GM23338 (cell line): ENCODE measurements at regions not wholly inside any gene's neighbourhood (a gene's known extent, or its start where the extent isn't known, plus 50 kb on each side); places are given as distances from the start of the nearest gene placed in this dataset.

Experiments used
- ATAC-seq: fragments of 200-7000 bp; cut with Tn5 transposase; 3 replicates; pipeline ENCODE4 v1.9.1; 2020
- DNase-seq: peaks from one replicate; pipeline ENCODE4 v3.0.0-alpha.2; 2015; ENCODE audit warnings: low spot score
- H2AFZ ChIP-seq: fragments of 200-600 bp; sonication (generic); 2 replicates; pipeline ENCODE4 v1.8.0; 2016; ENCODE audit warnings: antibody characterized with exemption, mild to moderate bottlenecking, moderate library complexity
- H3F3A ChIP-seq: fragments of 200-600 bp; sonication (generic); replicated peaks from 2 replicates; pipeline ENCODE4 v1.8.0; 2017; ENCODE audit warnings: antibody characterized with exemption, mixed run types, low read depth
- H3K27ac ChIP-seq: fragments of 200-600 bp; sonication (generic); 2 replicates; pipeline ENCODE4 v1.6.1; 2016; ENCODE audit warnings: low read depth
- H3K27me3 ChIP-seq: fragments of 200-600 bp; sonication (generic); 2 replicates; pipeline ENCODE4 v1.8.0; 2016; ENCODE audit warnings: mild to moderate bottlenecking, mixed run types, moderate library complexity; ENCODE audit not compliant: insufficient read depth
- H3K36me3 ChIP-seq: fragments of 200-600 bp; sonication (generic); 2 replicates; pipeline ENCODE4 v1.8.0; 2016; ENCODE audit warnings: mild to moderate bottlenecking; ENCODE audit not compliant: insufficient read depth
- H3K4me1 ChIP-seq: fragments of 200-600 bp; sonication (generic); 2 replicates; pipeline ENCODE4 v1.8.0; 2016; ENCODE audit warnings: mild to moderate bottlenecking, moderate library complexity; ENCODE audit not compliant: insufficient read depth
- H3K4me2 ChIP-seq: fragments of 200-600 bp; sonication (generic); 2 replicates; pipeline ENCODE4 v1.7.1; 2017; ENCODE audit warnings: mixed run types
- H3K4me3 ChIP-seq: fragments of 200-600 bp; sonication (generic); 2 replicates; pipeline ENCODE4 v1.6.1; 2016; ENCODE audit warnings: mixed run types
- H3K79me2 ChIP-seq: fragments of 200-600 bp; sonication (generic); replicated peaks from 2 replicates; pipeline ENCODE4 v1.8.0; 2017; ENCODE audit warnings: mild to moderate bottlenecking; ENCODE audit not compliant: insufficient read depth
- H3K9me2 ChIP-seq: fragments of 200-600 bp; sonication (generic); 2 replicates; pipeline ENCODE4 v1.8.0; 2017; ENCODE audit not compliant: insufficient read depth
- H4K20me1 ChIP-seq: fragments of 200-600 bp; sonication (generic); replicated peaks from 2 replicates; pipeline ENCODE4 v1.8.0; 2017; ENCODE audit warnings: mild to moderate bottlenecking; ENCODE audit not compliant: insufficient read depth
- H3K27ac Mint-ChIP-seq: 2 replicates; pipeline ENCODE4 v1.8.0; 2020; ENCODE audit warnings: inconsistent platforms, mild to moderate bottlenecking, moderate library complexity, mixed read lengths
- H3K27me3 Mint-ChIP-seq: 3 replicates; pipeline ENCODE4 v1.8.0; 2022; ENCODE audit warnings: low read depth, mild to moderate bottlenecking, moderate library complexity, mixed read lengths, inconsistent platforms; ENCODE audit not compliant: insufficient read depth, poor library complexity
- H3K36me3 Mint-ChIP-seq: 3 replicates; pipeline ENCODE4 v1.8.0; 2021; ENCODE audit warnings: low read depth, mild to moderate bottlenecking, inconsistent platforms, moderate library complexity, mixed read lengths
- H3K4me1 Mint-ChIP-seq: 3 replicates; pipeline ENCODE4 v1.8.0; 2020; ENCODE audit warnings: mild to moderate bottlenecking, inconsistent platforms, mixed read lengths
- H3K4me3 Mint-ChIP-seq: 3 replicates; pipeline ENCODE4 v1.8.0; 2021; ENCODE audit warnings: moderate library complexity, mild to moderate bottlenecking, inconsistent platforms, mixed read lengths
- H3K9me3 Mint-ChIP-seq: 3 replicates; pipeline ENCODE4 v1.8.0; 2020; ENCODE audit warnings: moderate library complexity, mild to moderate bottlenecking, inconsistent platforms, mixed read lengths
- CREB1 ChIP-seq: fragments of 250-450 bp; sonication (Bioruptor Pico); IDR thresholded peaks from 2 replicates; pipeline ENCODE4 v1.5.0; 2020; ENCODE audit warnings: low read depth, mild to moderate bottlenecking, moderate library complexity
- CTCF ChIP-seq, 2 experiments: fragments of 200-600 bp in 1 of 2; sonication (generic) in 1 of 2; conservative IDR thresholded peaks; 2 replicates each; pipeline versions ENCODE4 v1.5.1 to v1.6.1; 2016 to 2017; ENCODE audit warnings: antibody characterized with exemption in 2 of 2, low read depth in 2 of 2, mild to moderate bottlenecking in 2 of 2, moderate library complexity in 1 of 2
- ETS1 ChIP-seq: IDR thresholded peaks from 2 replicates; pipeline ENCODE4 v1.6.1; 2016; ENCODE audit warnings: antibody characterized with exemption
- EZH2phosphoT487 ChIP-seq: fragments of 200-600 bp; sonication (generic); IDR thresholded peaks from one replicate; pipeline ENCODE4 v1.8.1; 2018; ENCODE audit warnings: antibody characterized with exemption; ENCODE audit not compliant: unreplicated experiment
- JUNB ChIP-seq: IDR thresholded peaks from one replicate; pipeline ENCODE4 v1.6.1; 2016; ENCODE audit warnings: antibody characterized with exemption; ENCODE audit not compliant: unreplicated experiment
- NANOG ChIP-seq: IDR thresholded peaks from 2 replicates; pipeline ENCODE4 v1.6.1; 2016; ENCODE audit warnings: antibody characterized with exemption, borderline replicate concordance
- REST ChIP-seq: IDR thresholded peaks from one replicate; pipeline ENCODE4 v1.6.1; 2018; ENCODE audit warnings: antibody characterized with exemption; ENCODE audit not compliant: unreplicated experiment
- STAT1 ChIP-seq: IDR thresholded peaks from one replicate; pipeline ENCODE4 v1.6.1; 2016; ENCODE audit warnings: antibody characterized with exemption; ENCODE audit not compliant: unreplicated experiment
- ZNF114 ChIP-seq: fragments of 250-450 bp; sonication (Bioruptor Pico); IDR thresholded peaks from 2 replicates; pipeline ENCODE4 v1.5.0; 2020; ENCODE audit warnings: mild to moderate bottlenecking, moderate library complexity
- ZNF331 ChIP-seq: fragments of 250-450 bp; sonication (Bioruptor Pico); IDR thresholded peaks from 2 replicates; pipeline ENCODE4 v1.5.0; 2020; ENCODE audit warnings: low read depth, mild to moderate bottlenecking, moderate library complexity
- ZNF462 ChIP-seq: fragments of 250-450 bp; sonication (Bioruptor Pico); IDR thresholded peaks from 2 replicates; pipeline ENCODE4 v1.5.0; 2020; ENCODE audit warnings: mild to moderate bottlenecking, moderate library complexity

GRCh38 chr6:9704989-9705388 lies 709.9 kb downstream of the TFAP2A start:
- no peak for DNase-seq
- TF ChIP-seq STAT1 (no peak), CREB1 (no peak), CTCF (conservative IDR thresholded peaks at IDR 0.05; ENCODE audit: low read depth in 2 of 2) (no peak), NANOG (no peak), ZNF114 (CRISPR knock-in tag) (no peak), ETS1 (no peak), ZNF462 (CRISPR knock-in tag) (no peak), REST (no peak), JUNB (no peak), EZH2phosphoT487 (no peak), ZNF331 (CRISPR knock-in tag) (no peak)
- Mint-ChIP-seq H3K4me3 (no peak overlapping the region), H3K4me1 (peaks cover 2% of the 10 kb centered on the region; the same call in 2 of the 3 replicates), H3K9me3 (no peaks in the 10 kb centered on the region), H3K27me3 (no peaks in the 10 kb centered on the region), H3K36me3 (no peaks in the 10 kb centered on the region), H3K27ac (no peak overlapping the region)
- peaks cover 4% of the 10 kb centered on the region for H3K4me1 ChIP-seq
- no peak overlapping the region for H3K27ac ChIP-seq
- no peaks in the 10 kb centered on the region for H3K36me3 ChIP-seq
- ATAC-seq = no peak
- H3K9me2 ChIP-seq = no peaks in the 10 kb centered on the region
- no peak overlapping the region for H3K4me2 ChIP-seq
- no peaks in the 10 kb centered on the region for H3K27me3 ChIP-seq
- no peak overlapping the region for H3K4me3 ChIP-seq
- H3F3A ChIP-seq = no peaks in the 10 kb centered on the region
- H4K20me1 ChIP-seq = no peaks in the 10 kb centered on the region
- no peaks in the 10 kb centered on the region for H3K79me2 ChIP-seq
- H2AFZ ChIP-seq = no peak overlapping the region
